Lower lobe of right lung (tissue), 2 donors: ENCODE measurements at regions not wholly inside any gene's neighbourhood (a gene's known extent, or its start where the extent isn't known, plus 50 kb on each side); places are given as distances from the start of the nearest gene placed in this dataset.

Source experiments
- ATAC-seq, 2 donors: fragments of 200-7000 bp; cut with Tn5 transposase; one replicate each; pipeline ENCODE4 v1.9.1; 2020 to 2022; ENCODE audit warnings: mild to moderate bottlenecking in 2 of 2, moderate library complexity in 2 of 2
- DNase-seq: peaks from one replicate; pipeline ENCODE4 v3.0.0-alpha.2; 2020
- H3K27ac ChIP-seq: fragments of 200-600 bp; one replicate; pipeline ENCODE4 v1.8.0; 2022
- H3K27me3 ChIP-seq: fragments of 200-600 bp; one replicate; pipeline ENCODE4 v1.8.0; 2022; ENCODE audit warnings: low read depth
- H3K36me3 ChIP-seq: fragments of 200-600 bp; one replicate; pipeline ENCODE4 v1.8.0; 2022; ENCODE audit warnings: mild to moderate bottlenecking
- H3K4me1 ChIP-seq: fragments of 200-600 bp; one replicate; pipeline ENCODE4 v1.8.0; 2022
- H3K4me3 ChIP-seq: fragments of 200-600 bp; one replicate; pipeline ENCODE4 v1.8.0; 2022; ENCODE audit warnings: mild to moderate bottlenecking
- H3K9me3 ChIP-seq: fragments of 200-600 bp; one replicate; pipeline ENCODE4 v1.8.0; 2022
- CTCF ChIP-seq: fragments of 200-600 bp; IDR thresholded peaks from one replicate; pipeline ENCODE4 v1.8.0; 2022; ENCODE audit warnings: antibody characterized with exemption, mild to moderate bottlenecking
- intact Hi-C: fragments of 100-400 bp; cut with DNase I; formaldehyde crosslinking; loops from one replicate; pipeline ENCODE4 v1.11.0; 2022
- donor health status: DM: no; HTN: yes; CAD: no; lungs with severe emphysema.

- no peaks in the 10 kb centered on the region for H3K27me3 ChIP-seq
- TF ChIP-seq CTCF = no peak
- no peaks in the 10 kb centered on the region for H3K9me3 ChIP-seq
- intact Hi-C loops = no loop called here
- no peak overlapping the region for H3K27ac ChIP-seq
- ATAC-seq (no peak), DNase-seq (no peak)
- no peaks in the 10 kb centered on the region for H3K4me1 ChIP-seq
- H3K36me3 ChIP-seq = no peaks in the 10 kb centered on the region
- H3K4me3 ChIP-seq = no peak overlapping the region
These were observed 577.9 kb downstream of the IPMK start for GRCh38 chr10:57689596-57690297.

- Histone ChIP-seq H3K4me1 (no peaks in the 10 kb centered on the region), H3K36me3 (no peaks in the 10 kb centered on the region), H3K27ac (no peak overlapping the region), H3K4me3 (no peak overlapping the region), H3K27me3 (no peaks in the 10 kb centered on the region), H3K9me3 (no peaks in the 10 kb centered on the region)
- TF ChIP-seq CTCF = no peak
- ATAC-seq = no peak
- intact Hi-C loops = no loop called here
- DNase-seq = no peak
These were observed 587.8 kb downstream of the IPMK start for GRCh38 chr10:57679916-57680315.

GRCh38 chr10:57675125-57675524, 592.6 kb downstream of the IPMK start:
- Histone ChIP-seq H3K4me3 (no peak overlapping the region), H3K9me3 (no peaks in the 10 kb centered on the region), H3K36me3 (no peaks in the 10 kb centered on the region), H3K27ac (no peak overlapping the region), H3K27me3 (no peaks in the 10 kb centered on the region), H3K4me1 (no peaks in the 10 kb centered on the region)
- DNase-seq (no peak), ATAC-seq (no peak)
- intact Hi-C loops = no loop called here
- no peak for TF ChIP-seq CTCF

- no peak for TF ChIP-seq CTCF
- intact Hi-C loops = no loop called here
- Histone ChIP-seq H3K36me3 (no peaks in the 10 kb centered on the region), H3K4me3 (no peak overlapping the region), H3K9me3 (no peaks in the 10 kb centered on the region), H3K4me1 (no peaks in the 10 kb centered on the region), H3K27ac (no peak overlapping the region), H3K27me3 (no peaks in the 10 kb centered on the region)
- ATAC-seq (no peak), DNase-seq (no peak)
These were observed 594.2 kb downstream of the IPMK start for GRCh38 chr10:57673446-57673960.

- TF ChIP-seq CTCF = no peak
- no peak for ATAC-seq
- Histone ChIP-seq H3K9me3 (no peaks in the 10 kb centered on the region), H3K4me3 (no peak overlapping the region), H3K4me1 (no peaks in the 10 kb centered on the region), H3K36me3 (no peaks in the 10 kb centered on the region), H3K27me3 (no peaks in the 10 kb centered on the region), H3K27ac (no peak overlapping the region)
- intact Hi-C loops = no loop called here
- no peak for DNase-seq
These were observed 602.9 kb downstream of the IPMK start for GRCh38 chr10:57664815-57665214.
